ENCODE measurements at regions not wholly inside any gene's neighbourhood (a gene's known extent, or its start where the extent isn't known, plus 50 kb on each side); places are given as distances from the start of the nearest gene placed in this dataset.
"Not testable (repeated sequence)": the region's sequence is repeated elsewhere in the genome, so short reads cannot be mapped to it uniquely, and the experiment has no call there.

DNA sequence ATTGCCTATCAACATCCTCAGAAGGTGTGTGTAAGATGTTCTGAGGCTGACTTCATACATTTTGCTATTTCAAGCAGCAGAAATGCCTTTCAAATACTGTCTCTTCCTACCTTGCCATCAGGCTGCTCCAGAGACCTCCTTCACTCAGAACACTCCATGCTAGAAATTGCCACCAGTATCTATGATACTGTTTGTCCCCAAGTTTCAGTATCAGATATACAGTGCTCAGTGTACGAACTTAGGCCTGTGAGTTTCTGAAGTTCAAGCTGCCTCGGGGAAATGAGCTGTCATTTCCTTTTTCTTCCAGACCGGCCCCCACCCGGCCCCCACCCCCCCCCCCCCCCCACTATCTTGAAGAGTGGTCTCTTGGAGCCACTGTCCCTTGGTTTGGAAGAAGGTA is 373.4 kb upstream of the CHRM2 start:
- Mint-ChIP-seq H3K27ac (no peak overlapping the region), H3K4me3 (no peak overlapping the region), H3K36me3 (peaks cover 4% of the 10 kb centered on the region), H3K4me1 (ENCODE audit: low read depth in 2 of 2) (no peaks in the 10 kb centered on the region), H3K27me3 (no peaks in the 10 kb centered on the region), H3K9me3 (peaks cover 24% of the 10 kb centered on the region)
- ATAC-seq, result no peak
- no peak for DNase-seq (ENCODE audit: low spot score)

DNA sequence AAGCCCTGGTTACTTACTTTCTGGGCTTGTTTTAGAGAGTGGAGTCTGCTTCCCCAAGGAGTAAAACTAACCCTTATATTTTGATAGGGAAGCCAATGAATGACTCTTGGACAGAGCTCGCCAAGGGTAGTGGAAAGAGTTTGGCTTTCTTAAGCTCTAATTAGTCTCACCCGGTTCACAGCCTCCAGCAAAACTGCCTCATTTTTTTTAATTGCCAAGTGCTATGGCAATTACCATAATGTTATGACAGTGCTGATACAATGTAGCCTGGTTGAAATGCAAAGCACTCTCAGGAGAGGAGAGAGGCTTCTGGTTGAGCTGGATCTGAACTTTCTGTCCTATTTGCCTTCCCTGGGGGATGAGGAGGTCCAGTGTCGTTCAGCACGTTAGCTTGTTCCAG is 376.1 kb upstream of the CHRM2 start:
- H3K4me3 Mint-ChIP-seq, result no peak overlapping the region
- H3K27ac Mint-ChIP-seq, result no peak overlapping the region
- no peak for ATAC-seq
- peaks cover 14% of the 10 kb centered on the region for H3K9me3 Mint-ChIP-seq
- H3K36me3 Mint-ChIP-seq, result no peaks in the 10 kb centered on the region
- H3K4me1 Mint-ChIP-seq (ENCODE audit: low read depth in 2 of 2), result no peaks in the 10 kb centered on the region
- H3K27me3 Mint-ChIP-seq, result no peaks in the 10 kb centered on the region
- no peak for DNase-seq (ENCODE audit: low spot score)

DNA sequence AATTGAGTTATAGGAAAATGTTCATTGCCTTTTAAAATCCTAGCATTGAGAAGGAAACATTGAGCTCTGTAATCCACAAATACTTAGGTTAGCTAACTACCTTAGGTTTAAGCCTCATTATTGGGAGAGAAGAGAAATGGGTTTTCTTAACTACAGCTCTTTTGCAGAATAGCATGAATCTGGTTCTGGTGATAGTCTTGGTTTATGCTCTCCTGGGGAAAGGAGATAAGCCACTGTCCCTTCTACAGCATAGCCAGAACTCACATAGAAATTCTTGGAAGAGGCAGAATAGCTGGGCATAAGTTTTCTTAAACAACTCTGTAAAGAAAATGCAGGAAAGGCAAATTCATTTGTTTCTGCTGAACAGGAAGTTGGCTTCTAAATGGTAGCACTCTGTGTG is 378.6 kb upstream of the CHRM2 start:
- DNase-seq (ENCODE audit: low spot score) (no peak), ATAC-seq (no peak)
- Mint-ChIP-seq H3K4me1 (ENCODE audit: low read depth in 2 of 2) (no peaks in the 10 kb centered on the region), H3K36me3 (no peaks in the 10 kb centered on the region), H3K27ac (no peak overlapping the region), H3K4me3 (no peak overlapping the region), H3K27me3 (no peaks in the 10 kb centered on the region), H3K9me3 (peaks cover 14% of the 10 kb centered on the region)

DNA sequence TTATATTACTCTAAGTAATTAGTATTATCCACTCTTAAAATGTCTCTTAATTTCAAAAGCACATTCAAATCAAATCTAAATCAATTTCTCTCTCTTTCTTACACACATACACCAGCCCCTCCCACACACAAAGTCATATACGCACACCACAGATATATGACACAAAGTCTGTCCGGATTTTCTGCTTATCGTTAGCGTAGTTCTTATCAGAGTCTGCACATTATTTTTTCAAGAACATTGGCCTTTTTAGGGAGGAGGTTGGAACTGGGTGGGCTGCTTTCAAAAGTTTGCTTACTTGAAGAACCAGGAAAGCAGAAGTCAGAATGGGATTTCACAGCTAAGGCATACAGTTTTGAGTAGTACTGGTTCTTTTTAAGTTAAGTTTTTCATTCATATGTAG is 387.6 kb upstream of the CHRM2 start:
- DNase-seq (ENCODE audit: low spot score) (no peak), ATAC-seq (no peak)
- Mint-ChIP-seq H3K27ac (no peak overlapping the region), H3K36me3 (no peaks in the 10 kb centered on the region), H3K9me3 (peaks cover 6% of the 10 kb centered on the region), H3K4me1 (ENCODE audit: low read depth in 2 of 2) (no peaks in the 10 kb centered on the region), H3K27me3 (no peaks in the 10 kb centered on the region), H3K4me3 (no peak overlapping the region)

DNA sequence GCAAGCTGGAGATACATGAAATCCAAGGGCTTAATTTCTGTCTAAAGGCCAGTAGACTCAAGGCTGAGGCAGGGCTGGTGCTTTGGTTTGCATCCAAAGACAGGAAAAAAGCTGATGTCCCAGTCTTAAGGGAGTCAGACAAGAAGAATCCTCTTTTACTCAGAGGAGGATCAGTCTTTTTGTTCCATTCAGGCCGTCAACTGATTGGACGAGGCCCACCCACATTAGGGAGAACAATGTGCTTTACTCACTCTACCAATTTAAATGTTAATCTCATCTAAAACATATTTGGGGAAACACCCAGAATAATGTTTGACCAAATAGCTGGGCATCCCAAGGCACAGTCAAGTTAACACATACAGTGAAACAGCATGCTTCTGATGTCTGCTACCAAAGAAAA is 388.5 kb upstream of the CHRM2 start:
- Mint-ChIP-seq H3K27me3 (no peaks in the 10 kb centered on the region), H3K36me3 (no peaks in the 10 kb centered on the region), H3K27ac (no peak overlapping the region)

DNA sequence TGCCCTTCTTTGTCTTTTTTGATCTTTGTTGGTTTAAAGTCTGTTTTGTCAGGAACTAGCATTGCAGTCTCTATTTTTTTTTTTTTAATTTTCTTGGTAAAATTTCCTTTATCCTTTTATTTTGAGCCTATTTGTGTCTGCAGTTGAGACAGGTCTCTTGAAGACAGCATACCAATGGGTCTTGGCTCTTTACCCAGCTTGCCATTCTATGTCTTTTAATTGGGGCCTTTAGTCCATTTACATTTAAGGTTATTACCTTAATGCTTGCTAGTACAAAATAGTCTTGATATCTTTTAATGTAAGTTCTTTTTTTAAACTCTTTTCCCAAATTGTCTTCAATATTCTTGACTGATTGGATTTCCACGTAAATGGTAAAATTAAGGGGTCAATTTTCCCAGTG is 398.3 kb upstream of the CHRM2 start:
- H3K9me3 Mint-ChIP-seq, result peaks cover 38% of the 10 kb centered on the region
- H3K27me3 Mint-ChIP-seq, result no peaks in the 10 kb centered on the region
- ATAC-seq (no peak), DNase-seq (ENCODE audit: low spot score) (no peak)
- H3K4me1 Mint-ChIP-seq (ENCODE audit: low read depth in 2 of 2), result no peaks in the 10 kb centered on the region
- H3K27ac Mint-ChIP-seq, result no peak overlapping the region
- H3K36me3 Mint-ChIP-seq, result peaks cover 20% of the 10 kb centered on the region
- H3K4me3 Mint-ChIP-seq, result no peak overlapping the region

More for the DNA sequence above, 388.5 kb upstream of the CHRM2 start:
- Mint-ChIP-seq H3K4me1 (ENCODE audit: low read depth in 2 of 2) (no peaks in the 10 kb centered on the region), H3K4me3 (no peak overlapping the region), H3K9me3 (peaks cover 10% of the 10 kb centered on the region)
- DNase-seq (ENCODE audit: low spot score), result no peak
- ATAC-seq, result no peak

DNA sequence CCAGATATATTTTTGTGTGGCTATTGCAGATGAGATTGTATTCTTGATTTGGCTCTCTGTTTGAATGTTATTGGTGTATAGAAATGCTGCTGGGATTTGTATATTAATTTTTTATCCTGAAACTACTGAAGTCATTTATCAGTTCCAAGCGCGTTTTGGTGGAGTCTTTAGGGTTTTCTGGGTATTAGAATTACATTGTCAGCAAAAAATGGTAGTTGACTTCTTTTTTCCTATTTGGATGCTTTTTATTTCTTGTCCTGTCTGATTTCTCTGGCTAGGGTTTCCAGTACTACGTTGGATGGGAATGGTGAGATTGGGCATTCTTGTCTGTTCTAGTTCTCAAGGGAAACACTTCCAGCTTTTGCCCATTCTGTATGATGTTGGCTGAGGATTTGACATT is 415.5 kb upstream of the CHRM2 start:
- H3K9me3 Mint-ChIP-seq, result peaks cover 20% of the 10 kb centered on the region
- no peak for ATAC-seq

DNA sequence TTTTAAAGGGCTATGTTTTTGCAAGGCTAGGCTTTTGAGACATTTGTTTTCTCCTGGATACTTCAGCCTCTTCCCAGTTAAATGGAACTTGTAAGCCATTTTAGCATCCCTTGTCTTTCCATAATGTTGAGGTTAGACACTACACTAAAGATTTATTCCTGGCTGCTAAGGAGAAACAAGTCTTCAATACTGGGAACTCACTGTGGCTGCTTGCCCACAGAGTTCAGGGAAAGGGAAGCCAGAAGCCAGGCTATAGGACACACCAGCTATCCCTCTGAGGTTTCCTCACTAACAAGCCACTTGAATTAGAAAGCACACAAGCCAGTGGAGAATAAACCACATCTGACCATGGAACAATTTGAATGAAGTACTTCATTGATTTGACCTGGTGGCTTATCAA is 421.7 kb upstream of the CHRM2 start:
- H3K27ac Mint-ChIP-seq, result no peak overlapping the region
- ATAC-seq (no peak), DNase-seq (ENCODE audit: low spot score) (no peak)
- H3K4me1 Mint-ChIP-seq (ENCODE audit: low read depth in 2 of 2), result no peaks in the 10 kb centered on the region
- no peaks in the 10 kb centered on the region for H3K27me3 Mint-ChIP-seq
- no peak overlapping the region for H3K4me3 Mint-ChIP-seq
- peaks cover 5% of the 10 kb centered on the region for H3K36me3 Mint-ChIP-seq
- H3K9me3 Mint-ChIP-seq, result peaks cover 13% of the 10 kb centered on the region

More for the DNA sequence above, 415.5 kb upstream of the CHRM2 start:
- Mint-ChIP-seq H3K36me3 (peaks cover 6% of the 10 kb centered on the region), H3K27me3 (no peaks in the 10 kb centered on the region), H3K27ac (no peak overlapping the region), H3K4me3 (no peak overlapping the region), H3K4me1 (ENCODE audit: low read depth in 2 of 2) (no peaks in the 10 kb centered on the region)
- DNase-seq (ENCODE audit: low spot score), result no peak

DNA sequence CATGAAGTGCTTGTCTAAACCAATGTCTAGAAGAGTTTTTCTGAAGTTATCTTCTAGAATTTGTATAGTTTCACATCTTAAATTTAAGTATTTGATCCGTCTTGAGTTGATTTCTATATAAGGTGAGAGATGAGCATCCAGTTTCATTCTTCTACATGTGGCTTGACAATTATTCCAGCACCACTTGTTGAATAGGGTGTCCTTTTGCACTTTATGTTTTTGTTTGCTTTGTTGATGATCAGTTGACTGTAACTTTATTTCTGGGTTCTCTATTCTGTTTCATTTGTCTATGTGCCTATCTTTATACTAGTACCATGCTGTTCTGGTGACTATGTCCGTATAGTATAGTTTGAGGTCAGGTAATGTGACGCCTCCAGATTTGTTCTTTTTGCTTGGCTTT is 426.6 kb upstream of the CHRM2 start:
- no peak overlapping the region for H3K27ac Mint-ChIP-seq
- ATAC-seq (no peak), DNase-seq (ENCODE audit: low spot score) (no peak)
- no peak overlapping the region for H3K4me3 Mint-ChIP-seq
- H3K27me3 Mint-ChIP-seq, result no peaks in the 10 kb centered on the region
- peaks cover 5% of the 10 kb centered on the region for H3K36me3 Mint-ChIP-seq
- H3K4me1 Mint-ChIP-seq (ENCODE audit: low read depth in 2 of 2), result no peaks in the 10 kb centered on the region
- peaks cover 20% of the 10 kb centered on the region for H3K9me3 Mint-ChIP-seq

DNA sequence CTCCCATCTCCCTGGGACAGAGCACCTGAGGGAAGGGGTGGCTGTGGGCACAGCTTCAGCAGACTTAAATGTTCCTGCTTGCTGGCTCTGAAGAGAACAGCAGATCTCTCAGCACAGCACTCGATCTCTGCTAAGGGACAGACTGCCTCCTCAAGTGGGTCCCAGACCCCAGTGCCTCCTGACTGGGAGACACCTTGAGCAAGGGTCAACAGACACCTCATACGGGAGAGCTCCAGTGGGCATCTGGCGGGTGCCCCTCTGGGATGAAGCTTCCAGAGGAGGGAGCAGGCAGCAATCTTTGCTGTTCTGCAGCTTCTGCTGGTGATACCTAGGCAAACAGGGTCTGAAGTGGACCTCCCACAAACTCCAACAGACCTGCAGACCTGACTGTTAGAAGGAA is 436.7 kb upstream of the CHRM2 start:
- not testable (repeated sequence) for H3K27me3 Mint-ChIP-seq; ATAC-seq; DNase-seq (ENCODE audit: low spot score); H3K36me3 Mint-ChIP-seq; H3K27ac Mint-ChIP-seq; H3K4me3 Mint-ChIP-seq; H3K4me1 Mint-ChIP-seq (ENCODE audit: low read depth in 2 of 2)
- peaks cover 25% of the 10 kb centered on the region for H3K9me3 Mint-ChIP-seq

DNA sequence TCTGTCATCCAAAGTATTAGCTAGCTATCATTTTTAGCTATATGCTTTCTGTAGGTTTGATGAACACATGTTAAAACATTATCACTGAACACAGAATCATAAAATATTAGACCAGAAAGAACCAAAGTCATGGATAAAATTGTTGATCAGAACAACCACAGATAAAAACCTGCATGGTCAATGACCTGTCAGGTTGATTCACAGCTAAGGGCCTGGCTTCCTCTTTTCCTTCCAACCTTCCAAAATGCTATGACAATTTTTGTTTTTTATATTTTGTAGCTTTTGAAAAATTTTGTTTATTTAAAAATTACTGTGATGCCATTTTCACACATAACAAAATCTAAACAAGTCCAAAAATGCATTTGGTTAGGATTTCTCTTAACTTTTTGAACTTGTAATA is 444.4 kb upstream of the CHRM2 start:
- Mint-ChIP-seq H3K4me1 (ENCODE audit: low read depth in 2 of 2) (no peaks in the 10 kb centered on the region), H3K36me3 (peaks cover 9% of the 10 kb centered on the region), H3K4me3 (no peak overlapping the region), H3K27ac (no peak overlapping the region), H3K9me3 (peaks cover 24% of the 10 kb centered on the region), H3K27me3 (no peaks in the 10 kb centered on the region)
- no peak for DNase-seq (ENCODE audit: low spot score)
- no peak for ATAC-seq

DNA sequence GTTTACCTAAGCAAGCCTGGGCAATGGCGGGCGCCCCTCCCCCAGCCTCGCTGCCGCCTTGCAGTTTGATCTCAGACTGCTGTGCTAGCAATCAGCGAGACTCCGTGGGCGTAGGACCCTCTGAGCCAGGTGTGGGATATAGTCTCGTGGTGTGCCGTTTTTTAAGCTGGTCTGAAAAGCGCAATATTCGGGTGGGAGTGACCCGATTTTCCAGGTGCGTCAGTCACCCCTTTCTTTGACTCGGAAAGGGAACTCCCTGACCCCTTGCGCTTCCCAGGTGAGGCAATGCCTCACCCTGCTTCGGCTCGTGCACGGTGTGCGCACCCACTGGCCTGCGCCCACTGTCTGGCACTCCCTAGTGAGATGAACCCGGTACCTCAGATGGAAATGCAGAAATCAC is 442.6 kb upstream of the MTPN start:
- not testable (repeated sequence) for H3K36me3 Mint-ChIP-seq; DNase-seq (ENCODE audit: low spot score); H3K4me1 Mint-ChIP-seq (ENCODE audit: low read depth in 2 of 2); H3K27me3 Mint-ChIP-seq; H3K27ac Mint-ChIP-seq; H3K4me3 Mint-ChIP-seq; ATAC-seq
- peaks cover 14% of the 10 kb centered on the region for H3K9me3 Mint-ChIP-seq

DNA sequence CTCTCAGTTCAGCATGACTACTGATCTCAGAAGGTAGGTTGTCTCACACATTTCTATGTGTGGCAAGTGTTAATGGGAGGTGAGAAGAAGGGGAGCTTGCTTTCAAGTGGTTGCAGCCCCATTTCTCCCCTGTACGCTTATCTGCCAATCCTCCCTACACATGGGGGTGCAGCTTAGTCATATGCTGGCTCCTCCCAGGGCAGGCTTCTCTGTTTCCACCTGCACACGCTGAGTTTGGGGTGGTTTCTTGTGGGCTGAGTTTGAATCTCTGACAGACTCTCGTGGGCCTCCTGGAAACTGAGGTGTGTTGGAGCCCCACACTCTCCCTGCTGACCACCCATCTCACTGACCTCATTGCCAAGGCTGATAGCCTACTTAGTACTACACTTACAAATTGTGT is 435.8 kb upstream of the MTPN start:
- Mint-ChIP-seq H3K27me3 (no peaks in the 10 kb centered on the region), H3K4me1 (ENCODE audit: low read depth in 2 of 2) (no peaks in the 10 kb centered on the region), H3K4me3 (no peak overlapping the region), H3K9me3 (no peaks in the 10 kb centered on the region), H3K27ac (no peak overlapping the region), H3K36me3 (no peaks in the 10 kb centered on the region)
- no peak for DNase-seq (ENCODE audit: low spot score)
- ATAC-seq, result no peak

DNA sequence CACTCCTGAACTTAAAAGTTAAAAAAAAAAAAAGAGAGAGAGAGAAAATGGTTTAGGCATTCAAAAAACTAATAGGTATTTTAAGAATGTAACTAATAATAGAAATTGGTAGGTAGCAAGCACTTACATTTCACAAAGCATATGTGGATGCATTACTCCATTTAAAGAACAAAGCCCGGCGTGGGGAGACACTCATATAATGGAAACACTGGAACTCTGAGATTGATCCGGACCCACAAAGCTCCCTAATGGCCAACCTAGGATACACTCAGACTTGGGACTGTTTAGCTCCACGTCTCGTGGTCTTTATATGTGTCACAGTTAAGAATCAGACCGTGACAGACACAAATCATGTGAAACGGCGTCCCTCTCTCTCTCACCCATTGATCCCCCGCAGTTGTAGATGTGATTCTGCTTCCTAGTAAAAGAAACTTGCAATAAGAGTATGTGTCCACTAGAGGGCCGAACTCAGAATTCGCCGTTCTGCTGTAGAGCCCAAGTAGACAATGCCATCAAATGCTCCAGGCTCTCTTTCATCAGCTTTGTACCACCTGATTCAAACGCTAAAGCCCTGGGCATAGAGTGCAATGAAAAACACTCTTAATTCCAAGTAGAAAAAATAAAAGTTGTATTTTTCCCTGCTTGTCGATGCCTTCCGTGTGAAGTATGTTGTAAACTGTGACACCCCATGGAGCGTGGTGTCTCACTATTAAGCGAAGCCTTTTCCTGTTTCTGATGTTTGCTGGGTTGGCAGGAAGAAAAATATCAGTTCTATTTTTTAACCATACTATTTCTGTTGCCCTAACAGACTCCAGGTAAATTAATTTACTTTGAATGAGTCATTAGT is 429.0 kb upstream of the MTPN start:
- H3K4me3 Mint-ChIP-seq, result no peak overlapping the region
- no peak for DNase-seq (ENCODE audit: low spot score)
- H3K4me1 Mint-ChIP-seq (ENCODE audit: low read depth in 2 of 2), result peaks cover 0 to 7% of the 10 kb centered on the region in 2 donors
- H3K9me3 Mint-ChIP-seq, result no peaks in the 10 kb centered on the region
- H3K27ac Mint-ChIP-seq, result no peak overlapping the region
- no peak for ATAC-seq
- H3K27me3 Mint-ChIP-seq, result no peaks in the 10 kb centered on the region
- H3K36me3 Mint-ChIP-seq, result no peaks in the 10 kb centered on the region

DNA sequence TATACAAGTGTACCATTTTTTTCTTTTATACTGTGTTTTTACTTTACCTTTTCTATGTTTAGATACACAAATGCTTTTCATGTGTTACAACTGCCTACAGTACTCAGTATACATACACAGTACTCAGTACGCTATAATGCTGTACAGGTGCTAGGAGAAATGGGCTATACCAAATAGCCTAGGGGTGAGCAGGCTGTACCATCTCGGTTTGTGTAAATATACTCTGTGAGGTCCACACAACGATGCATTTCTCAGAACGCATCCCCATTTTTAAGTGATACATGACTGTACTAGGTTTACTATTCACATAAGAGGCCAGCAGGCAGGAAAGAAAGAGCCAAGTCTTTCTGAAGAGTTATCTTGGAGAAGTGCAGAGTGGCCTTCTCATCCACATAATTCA is 426.4 kb upstream of the MTPN start:
- Mint-ChIP-seq H3K9me3 (no peaks in the 10 kb centered on the region), H3K4me3 (no peak overlapping the region), H3K4me1 (ENCODE audit: low read depth in 2 of 2) (peaks cover 0 to 7% of the 10 kb centered on the region in 2 donors), H3K27ac (no peak overlapping the region), H3K36me3 (no peaks in the 10 kb centered on the region), H3K27me3 (no peaks in the 10 kb centered on the region)
- DNase-seq (ENCODE audit: low spot score) (no peak), ATAC-seq (no peak)

Data from natural killer cell treated with Interleukin-12 subunit alpha and Interleukin-12 subunit beta and Interleukin-15 and Interleukin-18, amount 100 ng/mL, for 72 hours (primary cell).